Head of caudate nucleus (tissue), 42 donors: ENCODE measurements at regions not wholly inside any gene's neighbourhood (a gene's known extent, or its start where the extent isn't known, plus 50 kb on each side); places are given as distances from the start of the nearest gene placed in this dataset.

Source experiments
- DNase-seq, 42 donors: peaks; one replicate each; pipeline versions ENCODE4 v3.0.0 to v3.0.0-alpha.2; 2020 to 2021; ENCODE audit warnings: mixed read lengths in 7 of 42
- intact Hi-C: fragments of 100-400 bp; cut with DNase I; formaldehyde crosslinking; loops from one replicate; pipeline ENCODE4 v1.15.0; 2022

GRCh38 chr9:88193766-88194165 is 55.5 kb upstream of the SPATA31C2 start:
- no peak for DNase-seq
- intact Hi-C loops: no loop called here

- no peak for DNase-seq
- intact Hi-C loops: no loop called here
These were observed 53.2 kb upstream of the SPATA31C2 start for GRCh38 chr9:88191456-88191855.

- DNase-seq: no peak
- intact Hi-C loops: no loop called here
These were observed 51.1 kb upstream of the SPATA31C2 start for GRCh38 chr9:88189371-88189770.
